ENCODE measurements at regions not wholly inside any gene's neighbourhood (a gene's known extent, or its start where the extent isn't known, plus 50 kb on each side); places are given as distances from the start of the nearest gene placed in this dataset.

- TF ChIP-seq POLR2AphosphoS5 (IDR thresholded peaks at IDR 0.05) (no peak), CTCF (IDR thresholded peaks at IDR 0.05) (no peak), POLR2A (IDR thresholded peaks at IDR 0.05) (no peak)
Measured at GRCh38 chr14:56875104-56875675, 64.9 kb upstream of the OTX2 start.
